Stimulated activated CD4-positive, alpha-beta T cell treated with anti-CD3 and anti-CD28 coated beads, Interleukin-12 subunit alpha, Interleukin-12 subunit beta, amount 100 ng/mL, for 24 hours (primary cell): ENCODE measurements at regions not wholly inside any gene's neighbourhood (a gene's known extent, or its start where the extent isn't known, plus 50 kb on each side); places are given as distances from the start of the nearest gene placed in this dataset.

ENCODE experiments used
- DNase-seq, 2 experiments: peaks; one replicate each; pipeline ENCODE4 v3.0.0-alpha.2; 2020; ENCODE audit warnings: low read depth in 2 of 2

GRCh38 chr9:113785334-113785733 lies 90.8 kb upstream of the ZNF618 start:
- DNase-seq, result no peak

- no peak for DNase-seq
Measured at GRCh38 chr9:113786071-113786470, 90.0 kb upstream of the ZNF618 start.

GRCh38 chr9:113787871-113788270 lies 88.2 kb upstream of the ZNF618 start:
- DNase-seq, result no peak

- no peak for DNase-seq
Measured at GRCh38 chr9:113788616-113789330, 87.3 kb upstream of the ZNF618 start.

- no peak for DNase-seq
Measured at GRCh38 chr9:113790093-113790492, 86.0 kb upstream of the ZNF618 start.

DNA sequence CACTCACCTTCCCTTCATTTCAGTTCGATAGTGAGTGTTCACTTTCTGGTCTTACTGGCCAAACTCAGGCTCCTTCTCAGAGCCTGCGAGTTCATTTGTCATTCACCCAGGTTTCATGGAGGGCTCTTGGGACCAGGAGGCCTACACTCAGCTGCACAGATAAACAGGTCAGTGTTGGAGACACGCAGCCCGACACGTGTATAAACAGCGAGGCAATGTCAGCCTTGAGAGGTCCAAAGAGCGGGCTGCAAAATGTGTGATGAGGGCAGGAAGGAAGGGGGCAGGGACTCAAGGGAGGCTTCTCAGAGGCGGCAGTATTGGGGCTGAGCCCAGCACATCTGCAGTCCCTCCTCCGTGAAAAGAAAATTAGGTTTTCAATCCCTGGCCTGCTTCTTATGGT lies 82.6 kb upstream of the ZNF618 start:
- DNase-seq, result no peak

DNA sequence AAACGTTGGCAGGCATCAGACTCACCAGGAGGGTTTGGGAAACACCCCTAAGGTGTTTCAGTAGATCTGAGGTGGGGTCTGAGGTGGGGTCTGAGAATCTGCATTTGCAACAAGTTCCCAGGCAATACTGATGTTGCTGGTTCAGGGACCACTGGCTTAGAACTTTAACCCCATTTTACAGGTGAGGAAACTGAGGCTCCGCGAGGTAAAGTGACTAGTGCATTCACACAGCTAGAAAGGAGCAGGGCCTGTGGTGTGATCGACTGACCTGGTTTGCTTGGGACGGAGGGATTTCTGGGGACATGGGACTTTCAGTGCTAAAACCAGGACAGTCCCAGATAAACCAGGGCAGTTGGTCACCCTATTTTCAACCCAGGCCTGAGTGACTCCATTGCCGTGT lies 81.4 kb upstream of the ZNF618 start:
- no peak for DNase-seq

DNA sequence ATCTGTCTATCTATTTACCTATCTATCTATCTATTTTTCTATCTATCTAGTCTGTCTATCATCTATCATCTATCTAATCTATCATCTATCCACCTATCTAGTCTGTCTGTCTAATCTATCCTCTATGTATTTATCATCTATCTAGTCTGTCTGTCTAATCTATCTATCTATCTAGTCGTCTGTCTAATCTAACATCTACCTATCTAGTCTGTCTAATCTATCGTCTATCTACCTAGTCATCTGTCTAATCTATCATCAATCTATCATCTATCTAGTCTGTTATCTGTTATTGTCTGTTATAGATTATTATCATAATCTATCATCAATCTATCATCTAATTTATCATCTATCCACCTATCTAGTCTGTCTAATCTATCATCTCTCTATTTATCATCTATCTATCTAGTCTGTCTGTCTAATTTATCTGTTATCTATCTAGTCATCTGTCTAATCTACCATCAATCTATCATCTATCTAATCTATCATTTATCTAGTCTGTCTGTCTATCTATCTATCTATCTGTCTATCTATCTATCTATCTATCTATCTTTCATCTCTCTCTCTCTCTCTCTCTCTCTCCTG lies 80.2 kb upstream of the ZNF618 start:
- DNase-seq, result no peak

DNA sequence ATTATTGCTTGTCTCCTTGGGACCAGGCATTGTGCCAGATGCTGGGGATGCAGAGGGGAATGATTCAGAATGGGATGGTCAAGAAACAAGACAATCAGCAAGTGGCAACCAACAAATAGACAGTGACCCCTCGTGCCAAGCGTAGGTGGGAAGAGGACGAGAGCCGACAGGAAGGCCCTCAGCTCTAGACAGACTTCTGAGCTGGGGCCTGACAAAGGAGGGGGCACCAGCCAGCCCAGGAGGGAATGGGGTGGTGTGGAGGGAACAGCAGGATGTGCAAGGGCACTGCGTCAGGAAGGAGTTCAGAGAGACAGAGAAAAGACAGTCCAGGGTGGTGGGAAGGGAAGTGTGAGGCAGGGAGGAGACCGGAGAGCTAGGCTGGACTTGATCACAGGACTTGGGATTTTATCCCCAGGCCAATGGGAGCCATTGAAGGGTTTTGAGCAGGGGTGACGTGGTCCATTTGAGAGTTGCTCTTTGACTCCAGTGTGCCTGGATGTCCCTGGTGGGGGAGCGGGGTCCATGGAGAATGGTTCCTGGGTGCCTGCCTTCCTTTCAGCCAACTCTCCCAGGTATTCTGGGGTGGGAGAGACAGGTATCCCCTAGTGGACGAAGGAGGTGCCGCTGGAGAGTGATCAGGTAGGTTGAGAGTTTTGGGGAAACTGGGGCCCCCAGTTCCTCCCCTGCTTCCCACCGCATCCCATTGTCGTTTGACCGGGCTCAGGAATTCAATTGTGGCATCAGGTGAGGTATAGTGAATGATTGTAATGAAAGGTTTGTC lies 79.3 kb upstream of the ZNF618 start:
- no peak for DNase-seq

DNA sequence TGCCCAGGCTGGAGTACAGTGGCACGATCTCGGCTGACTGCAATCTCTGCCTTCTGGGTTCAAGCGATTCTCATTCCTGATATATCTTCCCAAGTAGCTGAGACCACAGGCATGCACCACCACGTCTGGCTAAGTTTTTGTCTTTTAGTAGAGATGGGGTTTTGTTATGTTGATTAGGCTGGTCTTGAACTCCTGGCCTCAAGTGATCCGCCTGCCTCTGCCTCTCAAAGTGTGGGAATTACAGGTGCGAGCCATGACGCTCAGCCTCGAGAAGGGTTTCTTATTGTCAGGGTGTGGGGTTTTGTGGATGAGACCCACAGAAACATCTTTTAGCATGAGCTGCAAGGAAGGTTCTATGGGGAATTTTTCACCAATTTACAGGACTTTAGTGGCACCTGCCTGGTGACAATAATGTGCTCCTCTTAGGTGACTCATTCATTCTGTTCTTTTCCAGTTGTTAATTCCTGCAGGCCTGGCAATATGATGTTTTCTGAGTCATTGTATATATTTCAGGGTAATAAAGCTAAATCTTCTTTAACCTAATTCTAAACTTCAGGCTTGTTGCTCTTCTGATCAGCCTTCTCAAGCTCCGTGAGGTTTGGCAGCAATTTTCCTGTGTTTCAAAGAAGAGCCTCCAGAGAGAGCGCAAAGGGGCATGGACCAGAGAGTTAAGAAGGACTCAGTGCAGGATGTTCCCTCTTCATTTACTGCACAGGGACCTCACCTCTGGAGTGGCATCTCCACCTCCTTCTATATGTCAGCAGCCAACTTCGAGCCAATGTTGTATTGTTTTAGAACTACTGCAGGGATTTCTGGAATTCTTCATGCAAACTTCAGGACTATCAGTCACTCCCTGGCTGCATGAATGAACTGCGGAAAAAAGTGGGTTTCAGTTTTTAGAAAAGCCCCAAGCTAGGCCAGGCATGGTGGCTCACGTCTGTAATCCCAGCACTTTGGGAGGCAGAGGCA lies 77.8 kb upstream of the ZNF618 start:
- no peak for DNase-seq

GRCh38 chr9:113800276-113800675 lies 75.8 kb upstream of the ZNF618 start:
- no peak for DNase-seq

GRCh38 chr9:113803811-113804589 lies 72.1 kb upstream of the ZNF618 start:
- no peak for DNase-seq

- DNase-seq, result no peak
Measured at GRCh38 chr9:113805486-113806132, 70.5 kb upstream of the ZNF618 start.

DNA sequence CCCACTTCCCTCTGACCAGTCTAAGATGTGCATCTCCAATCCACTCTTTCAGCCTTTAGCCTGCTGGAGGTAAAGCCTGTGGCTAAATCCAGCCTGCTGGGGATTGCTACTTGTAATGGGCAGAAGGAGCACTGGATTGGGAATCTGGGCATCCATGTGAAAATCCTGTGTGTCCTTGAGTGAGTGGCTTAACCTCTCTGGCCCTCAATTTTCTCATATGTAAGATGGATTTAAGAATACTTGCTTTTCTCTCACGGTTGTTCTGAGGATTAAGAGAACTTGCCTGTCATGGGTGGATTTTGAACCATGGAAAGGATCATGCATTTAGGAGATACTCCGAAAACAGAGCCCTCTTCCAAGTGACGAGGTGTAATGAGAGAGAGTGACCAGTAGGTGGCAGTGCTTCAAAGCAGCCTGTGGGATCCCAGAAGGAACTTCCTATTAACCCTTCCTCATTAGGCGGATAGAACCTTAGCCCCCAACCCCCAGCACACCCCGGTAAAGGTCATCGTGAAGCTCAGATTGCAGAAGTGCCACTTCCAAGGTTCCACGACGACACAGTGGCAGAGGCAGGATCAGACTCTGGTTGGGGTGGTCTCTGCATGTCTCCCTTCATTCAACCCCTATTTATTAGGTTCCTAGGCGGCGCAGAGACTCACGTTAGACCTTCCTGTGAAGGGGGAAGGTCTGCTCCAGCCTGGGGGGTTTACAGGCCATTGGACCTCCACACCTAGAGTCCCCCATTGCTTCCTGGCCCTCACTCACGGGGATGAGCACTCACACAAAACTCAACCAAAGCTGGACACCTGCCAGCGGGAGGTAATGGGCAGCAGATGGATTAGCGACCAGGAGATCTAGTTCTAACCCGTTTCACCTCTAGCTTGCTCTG lies 68.7 kb upstream of the ZNF618 start:
- peak in 1 of 2 experiments; percentile 32 for DNase-seq

DNA sequence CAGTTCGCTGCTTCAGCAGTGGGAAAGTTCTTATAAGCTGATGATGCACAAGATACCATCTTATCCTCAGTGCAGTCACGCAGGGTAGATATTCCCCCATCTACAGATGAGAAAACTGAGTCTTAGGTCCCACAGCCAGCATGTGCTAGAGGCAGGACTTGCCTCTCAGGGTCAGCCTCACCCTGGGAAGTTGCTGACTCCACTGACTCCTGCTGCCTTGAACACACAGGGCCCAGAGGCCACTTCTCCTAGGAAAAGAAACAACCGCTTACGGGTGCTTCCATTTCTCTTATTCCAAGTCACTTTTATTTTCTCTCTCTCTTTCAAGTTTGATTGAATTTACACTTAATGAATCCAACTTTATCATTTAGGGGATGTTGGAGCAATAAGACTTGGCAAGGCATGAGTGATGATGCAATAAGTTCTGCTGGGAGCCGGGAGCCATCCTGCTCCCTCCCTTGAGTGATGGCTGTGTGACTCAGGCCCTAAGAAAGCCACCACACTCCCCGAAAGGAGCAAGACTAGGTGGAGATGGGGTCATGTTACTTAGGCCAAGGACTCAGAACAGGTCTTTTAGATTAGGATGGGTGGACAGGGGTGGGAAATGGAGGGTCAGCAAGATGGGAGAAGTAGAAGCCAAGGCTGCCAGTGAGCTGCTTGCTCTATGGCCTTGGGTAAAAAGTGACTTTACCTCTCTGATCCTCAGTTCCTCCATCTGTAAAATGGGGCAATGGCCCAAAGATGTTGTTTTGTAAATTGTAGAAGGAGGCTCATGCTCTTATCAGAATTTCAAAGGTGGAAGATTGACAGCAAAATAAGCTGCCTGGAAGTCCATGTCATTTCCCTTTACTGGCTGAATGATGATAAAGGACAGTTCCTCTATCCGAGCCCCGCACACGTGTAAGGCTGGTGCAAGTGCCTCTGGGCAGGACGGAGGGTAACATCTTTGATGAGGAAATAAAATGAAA lies 67.4 kb upstream of the ZNF618 start:
- no peak for DNase-seq

DNA sequence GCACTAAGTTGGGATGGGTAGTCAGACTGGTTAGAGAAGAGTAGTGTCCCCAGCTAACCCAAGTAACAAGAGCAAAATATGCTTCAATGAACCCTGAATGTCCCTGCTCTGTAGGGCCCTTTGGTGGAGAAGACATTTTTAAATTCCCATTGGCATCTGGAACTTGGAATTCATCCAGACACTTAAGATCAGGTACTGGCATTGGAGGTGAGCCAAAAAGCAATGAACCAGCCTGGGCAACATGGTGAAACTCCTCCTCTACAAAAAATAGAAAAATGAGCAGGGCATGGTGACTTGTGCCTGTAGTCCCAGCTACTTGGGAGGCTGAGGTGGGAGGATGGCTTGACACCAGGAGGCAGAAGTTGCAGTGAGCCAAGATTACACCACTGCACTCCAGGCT lies 58.9 kb upstream of the ZNF618 start:
- no peak for DNase-seq

DNA sequence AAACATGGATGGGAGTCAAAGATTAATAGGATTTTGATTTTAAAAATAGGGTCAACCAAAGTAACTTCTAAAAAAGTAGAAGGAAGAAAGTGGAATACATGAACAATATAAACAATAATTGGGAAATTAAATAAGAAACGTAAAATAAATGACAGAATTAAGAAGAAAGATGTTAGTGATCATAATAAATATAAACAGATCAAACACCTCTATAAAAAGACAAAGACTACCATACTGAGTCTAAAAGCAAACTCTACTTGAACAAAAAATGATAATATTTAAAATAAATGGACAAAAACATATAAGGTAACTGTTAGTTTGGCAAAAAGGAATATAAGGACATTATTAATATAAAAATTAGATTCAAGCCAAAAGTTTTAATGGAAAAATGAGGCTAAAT lies 57.7 kb upstream of the ZNF618 start:
- no peak for DNase-seq

- DNase-seq, result no peak
Measured at GRCh38 chr9:113822315-113822714, 53.8 kb upstream of the ZNF618 start.
